HUES64 (cell line): ENCODE measurements at regions not wholly inside any gene's neighbourhood (a gene's known extent, or its start where the extent isn't known, plus 50 kb on each side); places are given as distances from the start of the nearest gene placed in this dataset.
"Not testable (repeated sequence)": the region's sequence is repeated elsewhere in the genome, so short reads cannot be mapped to it uniquely, and the experiment has no call there.

Experiments
- H3K27ac ChIP-seq: 2 replicates; pipeline ENCODE4 v1.7.0; 2013; ENCODE audit warnings: low read depth, low read length, inconsistent platforms
- H3K27me3 ChIP-seq: 2 replicates; pipeline ENCODE4 v1.6.1; 2013; ENCODE audit warnings: mild to moderate bottlenecking, low read length; ENCODE audit not compliant: insufficient read depth
- H3K36me3 ChIP-seq: 2 replicates; pipeline ENCODE4 v1.6.1; 2013; ENCODE audit warnings: mild to moderate bottlenecking, low read length; ENCODE audit not compliant: insufficient read depth
- H3K4me1 ChIP-seq: 2 replicates; pipeline ENCODE4 v1.6.1; 2013; ENCODE audit warnings: mild to moderate bottlenecking, low read length, moderate library complexity; ENCODE audit not compliant: insufficient read depth
- H3K4me3 ChIP-seq: 2 replicates; pipeline ENCODE4 v1.5.1; 2013; ENCODE audit warnings: mild to moderate bottlenecking, low read length, moderate library complexity
- H3K9ac ChIP-seq: 2 replicates; pipeline ENCODE4 v1.6.1; 2013; ENCODE audit warnings: mild to moderate bottlenecking, low read depth, low read length
- H3K9me3 ChIP-seq: 2 replicates; pipeline ENCODE4 v1.6.1; 2013; ENCODE audit warnings: low read depth, low read length; ENCODE audit not compliant: insufficient read depth
- WGBS: fragments of 150-250, 120-280 bp; methylation state at CpG from one replicate; pipeline ENCODE4 v1.1.7; 2013; ENCODE audit warnings: missing lambda C conversion rate; 5-methylcytosine and 5-hydroxymethylcytosine counted together

DNA sequence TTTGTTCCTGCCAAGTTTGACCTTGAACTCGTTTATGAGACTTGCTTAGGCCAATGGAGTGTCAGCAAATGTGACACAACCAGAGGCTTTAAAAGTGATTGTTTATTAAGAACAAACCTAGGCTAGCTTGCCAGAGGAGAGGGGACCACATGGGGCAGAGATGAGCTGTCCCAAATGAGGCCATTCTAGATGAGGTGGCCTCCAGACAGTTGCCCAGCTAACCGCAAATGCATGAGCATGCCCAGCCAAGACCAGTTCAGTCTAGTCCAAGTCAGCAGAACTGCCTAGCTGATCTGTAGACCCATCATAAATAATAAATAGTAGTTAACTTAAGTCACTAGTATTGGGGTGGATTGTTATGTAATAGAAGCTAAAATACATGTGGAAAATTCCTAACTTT is 172.8 kb upstream of the DYRK2 start:
- H3K4me1 ChIP-seq, result 0 out of 2 replicates have a peak, but pooled peaks cover 14% of the 10 kb centered on the region
- H3K27me3 ChIP-seq, result no peaks in the 10 kb centered on the region
- 85% methylated on average over 2 of the region's 2 CpGs for WGBS
- no peaks in the 10 kb centered on the region for H3K36me3 ChIP-seq
- no peak overlapping the region for H3K27ac ChIP-seq
- no peaks in the 10 kb centered on the region for H3K9me3 ChIP-seq
- no peak overlapping the region for H3K4me3 ChIP-seq
- H3K9ac ChIP-seq, result no peak overlapping the region

DNA sequence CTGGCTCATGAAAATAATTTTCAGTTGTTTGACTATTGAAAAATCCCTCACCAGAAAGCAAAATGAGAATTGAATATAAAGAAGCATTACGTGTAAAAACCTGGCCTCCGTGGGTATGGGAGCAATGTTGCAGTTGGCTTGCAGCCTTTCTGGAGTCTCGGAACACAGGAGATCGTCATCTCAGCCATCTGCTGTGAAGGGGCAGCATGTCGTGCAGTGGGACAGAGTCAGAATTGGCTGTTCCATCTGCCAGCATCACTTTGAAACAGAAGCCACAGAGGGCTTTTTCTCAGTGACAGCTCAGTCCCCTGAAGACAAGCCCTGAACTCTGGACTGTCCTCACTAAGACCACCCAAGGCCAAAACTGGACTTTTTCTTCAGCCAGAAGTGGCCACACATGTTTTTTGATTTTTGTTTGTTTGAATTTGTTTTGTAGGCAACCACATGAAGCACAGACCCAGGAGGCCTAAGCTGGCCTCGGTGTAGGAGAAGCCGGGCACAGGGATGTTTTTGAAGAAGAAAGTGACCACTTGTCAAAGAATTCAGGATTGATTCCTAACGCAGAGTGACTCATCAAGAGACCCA is 170.8 kb upstream of the DYRK2 start:
- H3K9me3 ChIP-seq, result no peaks in the 10 kb centered on the region
- H3K36me3 ChIP-seq, result no peaks in the 10 kb centered on the region
- H3K27ac ChIP-seq, result no peak overlapping the region
- H3K4me3 ChIP-seq, result no peak overlapping the region
- WGBS, result 86% methylated on average over 8 of the region's 8 CpGs
- no peak overlapping the region for H3K9ac ChIP-seq
- no peaks in the 10 kb centered on the region for H3K27me3 ChIP-seq
- H3K4me1 ChIP-seq, result 0 out of 2 replicates have a peak, but pooled peaks cover 14% of the 10 kb centered on the region

DNA sequence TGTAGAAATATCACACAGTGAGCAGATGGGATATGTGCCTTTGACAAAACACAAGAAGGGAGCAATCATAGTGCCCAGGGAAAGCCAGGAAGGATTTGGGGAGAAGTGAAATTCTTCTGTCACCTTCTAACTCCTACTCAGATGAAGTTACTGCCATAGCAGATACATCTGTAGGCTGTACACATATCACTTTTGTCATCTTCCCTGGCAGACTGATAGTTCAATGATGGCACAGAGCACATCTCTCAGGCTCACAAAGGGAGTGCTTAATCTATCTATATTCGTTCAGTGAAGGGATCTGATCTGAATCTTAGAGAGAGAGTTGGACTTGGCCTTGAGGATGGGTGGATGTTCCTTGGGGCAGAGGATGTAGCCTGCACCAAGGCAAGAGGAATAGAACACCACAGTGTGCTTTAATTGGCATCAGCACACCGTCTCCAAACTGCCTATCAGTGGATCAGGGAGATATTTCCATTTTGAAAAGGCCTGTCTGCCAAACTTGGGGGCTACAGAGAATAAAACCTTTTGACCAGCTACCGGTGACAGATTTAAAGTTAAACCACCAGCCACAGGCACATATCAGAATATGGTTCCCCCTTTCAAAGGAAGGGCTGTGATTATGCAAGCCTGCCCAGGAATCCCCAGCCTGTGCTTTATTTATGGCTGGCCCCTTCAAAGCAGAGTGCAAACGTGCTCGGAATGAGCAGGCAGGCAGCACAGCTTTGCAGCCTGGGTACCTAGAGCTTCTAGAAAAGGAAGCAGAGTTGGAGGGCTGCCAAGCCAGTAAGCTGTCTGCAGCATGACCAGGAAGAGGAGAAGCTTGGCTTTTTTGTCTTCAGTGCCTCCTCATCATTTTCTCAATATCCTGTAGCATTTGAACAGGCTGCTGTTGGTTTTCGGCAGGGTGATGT is 165.5 kb upstream of the DYRK2 start:
- Histone ChIP-seq H3K9me3 (peaks cover 6% of the 10 kb centered on the region), H3K36me3 (no peaks in the 10 kb centered on the region), H3K4me1 (0 out of 2 replicates have a peak, but pooled peaks cover 5% of the 10 kb centered on the region), H3K27me3 (no peaks in the 10 kb centered on the region), H3K27ac (no peak overlapping the region), H3K4me3 (no peak overlapping the region), H3K9ac (no peak overlapping the region; the same call in 1 of the 2 replicates)
- WGBS, result 78% methylated on average over 5 of the region's 6 CpGs

DNA sequence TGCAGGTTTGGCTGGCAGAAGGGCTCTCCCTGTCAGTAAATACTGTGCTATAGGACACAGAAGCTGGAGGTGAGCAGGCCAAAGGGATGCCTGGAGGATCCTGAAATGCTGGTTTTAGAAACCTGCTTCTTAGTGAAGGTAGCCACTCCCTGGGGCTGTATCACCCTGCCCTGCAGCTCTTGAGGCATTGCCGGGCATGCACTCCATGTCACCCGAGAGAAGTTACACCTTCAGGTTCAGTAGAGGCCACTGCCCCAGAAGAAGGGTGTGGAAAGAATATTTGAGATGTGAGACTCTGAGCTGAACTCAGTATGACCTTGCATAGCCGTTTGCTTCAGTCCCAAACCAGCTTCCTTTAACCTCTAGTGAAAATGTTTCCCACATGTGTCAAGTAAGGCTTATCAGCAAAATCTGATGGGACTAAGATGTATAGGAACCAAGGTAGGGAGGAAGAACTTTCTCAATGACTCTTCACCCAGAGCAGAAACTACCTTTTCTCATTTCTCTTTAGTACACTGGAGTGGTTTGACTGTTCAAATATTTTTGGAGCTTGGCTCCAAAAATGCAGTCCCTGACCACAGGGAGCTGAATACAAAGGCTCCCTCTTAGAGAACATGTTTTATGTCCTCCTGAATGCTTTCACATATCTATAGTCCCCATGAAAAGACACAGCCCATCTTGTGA is 164.5 kb upstream of the DYRK2 start:
- WGBS, result 93% methylated on average over 3 of the region's 3 CpGs
- Histone ChIP-seq H3K27ac (no peak overlapping the region), H3K4me3 (no peak overlapping the region), H3K9ac (no peak overlapping the region), H3K4me1 (no peaks in the 10 kb centered on the region), H3K9me3 (peaks cover 15% of the 10 kb centered on the region), H3K36me3 (no peaks in the 10 kb centered on the region), H3K27me3 (no peaks in the 10 kb centered on the region)

DNA sequence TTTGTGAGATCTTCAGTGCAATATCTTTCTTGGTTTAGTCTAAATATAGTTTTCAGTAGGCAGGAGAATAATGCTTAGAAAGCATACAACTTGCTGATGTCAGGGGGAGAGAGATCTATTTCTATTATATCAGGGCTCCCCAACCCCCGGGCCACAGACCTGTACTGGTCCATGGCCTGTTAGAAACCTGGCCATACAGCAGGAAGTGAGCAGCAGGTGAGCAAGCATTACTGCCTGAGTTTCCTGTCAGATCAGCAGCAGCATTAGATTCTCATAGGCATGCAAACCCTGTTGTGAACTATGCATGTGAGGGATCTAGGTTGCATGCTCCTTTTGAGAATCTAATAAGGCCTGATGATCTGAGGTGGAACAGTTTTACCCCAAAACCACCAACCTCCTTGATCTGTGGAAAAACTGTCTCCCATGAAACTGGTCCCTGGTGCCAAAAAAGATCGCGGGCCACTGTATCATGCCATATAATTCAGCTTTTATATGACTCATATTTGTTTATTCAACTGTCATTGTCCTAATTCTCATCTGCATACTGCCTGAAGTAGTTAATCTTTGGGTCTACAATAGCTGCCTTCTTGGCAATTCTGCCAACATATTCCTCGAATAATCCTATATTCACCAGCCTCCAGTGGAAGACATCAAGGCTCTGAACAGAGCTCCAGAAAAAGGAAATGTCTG is 163.6 kb upstream of the DYRK2 start:
- Histone ChIP-seq H3K4me1 (no peaks in the 10 kb centered on the region), H3K36me3 (no peaks in the 10 kb centered on the region), H3K27ac (no peak overlapping the region), H3K9ac (no peak overlapping the region), H3K27me3 (no peaks in the 10 kb centered on the region), H3K4me3 (no peak overlapping the region), H3K9me3 (peaks cover 22% of the 10 kb centered on the region)
- 97% methylated on average over 4 of the region's 4 CpGs for WGBS

DNA sequence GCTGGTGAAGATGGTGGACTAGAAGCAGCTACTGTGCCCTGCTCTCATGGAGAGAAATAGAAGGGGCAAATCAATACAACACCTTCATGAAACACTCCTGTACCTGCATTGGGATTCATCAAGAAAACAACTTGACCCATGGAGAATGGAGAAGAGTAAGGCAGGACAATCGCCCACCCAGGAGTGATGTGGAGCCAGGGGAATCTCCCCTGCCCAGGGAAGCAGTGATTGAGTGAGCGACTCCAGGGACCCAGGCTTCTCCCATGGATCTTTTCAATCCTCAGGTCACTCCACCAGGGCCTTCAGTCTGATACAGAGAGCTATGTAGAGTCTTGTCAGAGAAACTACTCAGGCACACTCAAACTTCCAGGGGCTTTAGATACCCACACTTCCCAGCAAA is 161.9 kb upstream of the DYRK2 start:
- H3K4me3 ChIP-seq, result no peak overlapping the region
- H3K4me1 ChIP-seq, result no peaks in the 10 kb centered on the region
- no peaks in the 10 kb centered on the region for H3K36me3 ChIP-seq
- H3K9ac ChIP-seq, result no peak overlapping the region
- no peaks in the 10 kb centered on the region for H3K27me3 ChIP-seq
- H3K27ac ChIP-seq, result no peak overlapping the region
- WGBS, result 94% methylated on average over 2 of the region's 2 CpGs
- H3K9me3 ChIP-seq, result peaks cover 36% of the 10 kb centered on the region

DNA sequence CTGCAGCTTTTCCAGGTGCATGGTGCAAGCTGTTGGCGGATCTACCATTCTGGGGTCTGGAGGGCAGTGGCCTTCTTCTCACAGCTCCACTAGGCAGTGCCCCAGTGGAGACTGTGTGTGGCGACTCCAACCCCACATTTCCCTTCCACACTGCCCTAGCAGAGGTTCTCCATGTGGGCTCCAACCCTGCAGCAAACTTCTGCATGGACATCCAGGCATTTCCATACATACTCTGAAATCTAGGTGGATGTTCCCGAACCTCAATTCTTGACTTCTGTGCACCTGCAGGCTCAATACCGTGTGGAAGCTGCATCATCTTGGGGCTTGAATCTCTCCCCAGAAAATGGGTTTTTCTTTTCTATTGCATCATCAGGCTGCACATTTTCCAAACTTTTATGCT is 160.2 kb upstream of the DYRK2 start:
- not testable (repeated sequence) for H3K27ac ChIP-seq, H3K9ac ChIP-seq, H3K36me3 ChIP-seq, H3K4me3 ChIP-seq, H3K4me1 ChIP-seq, H3K27me3 ChIP-seq
- peaks cover 37% of the 10 kb centered on the region for H3K9me3 ChIP-seq
- WGBS, result 95% methylated on average over 4 of the region's 4 CpGs

DNA sequence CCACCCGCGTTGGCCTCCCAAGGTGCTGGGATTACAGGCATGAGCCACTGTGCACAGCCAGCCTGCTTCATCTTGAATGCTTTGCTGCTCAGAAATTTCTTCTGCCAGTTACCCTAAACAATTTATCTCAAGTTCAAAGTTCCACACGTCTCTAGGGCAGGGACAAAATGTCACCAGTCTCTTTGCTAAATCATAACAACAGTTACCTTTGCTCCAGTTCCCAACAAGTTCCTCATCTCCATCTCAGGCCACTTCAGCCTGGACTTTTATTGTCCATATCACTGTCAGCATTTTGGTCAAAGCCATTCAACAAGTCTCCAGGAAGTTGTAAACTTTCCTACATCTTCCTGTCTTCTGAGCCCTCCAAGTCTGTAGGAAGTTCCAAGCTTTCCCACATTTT is 159.5 kb upstream of the DYRK2 start:
- Histone ChIP-seq H3K27me3 (no peaks in the 10 kb centered on the region), H3K27ac (no peak overlapping the region), H3K4me3 (no peak overlapping the region), H3K4me1 (no peaks in the 10 kb centered on the region), H3K9ac (no peak overlapping the region), H3K36me3 (no peaks in the 10 kb centered on the region), H3K9me3 (peaks cover 37% of the 10 kb centered on the region)
- 92% methylated on average over 3 of the region's 3 CpGs for WGBS

DNA sequence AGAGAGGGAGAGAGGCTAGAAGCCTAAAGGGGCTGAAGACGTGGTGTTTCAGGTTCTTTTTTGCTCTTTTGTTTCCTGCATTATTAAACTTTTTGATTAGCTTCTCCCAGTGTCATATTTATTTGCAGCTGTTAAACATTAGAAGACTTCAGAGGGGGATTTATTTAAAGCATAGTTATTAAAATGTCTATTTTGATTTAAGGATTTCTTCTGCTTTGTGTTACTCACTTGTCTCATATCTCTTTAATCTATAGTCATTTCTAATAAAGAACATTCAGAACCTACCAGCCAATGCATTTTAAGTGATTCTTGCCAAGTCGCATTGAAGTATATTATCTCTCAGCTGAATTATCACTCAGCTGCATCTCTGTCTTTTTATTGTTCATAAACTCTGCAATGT is 152.0 kb upstream of the DYRK2 start:
- Histone ChIP-seq H3K27ac (no peak overlapping the region), H3K9ac (no peak overlapping the region), H3K36me3 (no peaks in the 10 kb centered on the region), H3K4me1 (no peaks in the 10 kb centered on the region), H3K9me3 (peaks cover 3% of the 10 kb centered on the region; the same call in 1 of the 2 replicates), H3K4me3 (no peak overlapping the region), H3K27me3 (no peaks in the 10 kb centered on the region)
- WGBS, result 90% methylated on average over 2 of the region's 2 CpGs

DNA sequence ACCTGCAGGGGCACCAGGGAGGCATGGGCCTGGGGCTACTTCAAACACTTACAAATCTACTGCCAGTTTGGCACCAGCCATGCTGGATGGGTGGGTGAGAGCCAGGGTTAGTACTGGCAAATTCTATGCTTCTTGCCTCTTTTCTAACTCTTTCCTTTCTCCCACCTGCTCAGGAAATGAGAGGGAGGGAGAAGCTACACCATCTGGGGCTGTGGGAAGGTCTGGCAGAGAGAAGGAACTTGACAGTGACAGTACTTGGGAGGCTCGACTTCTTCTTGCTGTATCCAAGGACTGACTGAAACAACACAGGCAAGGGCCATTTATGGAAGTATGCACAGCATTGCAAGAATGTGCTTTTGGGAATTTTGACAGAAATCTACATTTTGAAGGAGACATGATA is 149.6 kb upstream of the DYRK2 start:
- H3K4me1 ChIP-seq, result no peaks in the 10 kb centered on the region
- no peaks in the 10 kb centered on the region for H3K9me3 ChIP-seq
- H3K9ac ChIP-seq, result no peak overlapping the region
- H3K36me3 ChIP-seq, result no peaks in the 10 kb centered on the region
- H3K27me3 ChIP-seq, result no peaks in the 10 kb centered on the region
- 98% methylated on average over 1 of the region's 1 CpG for WGBS
- no peak overlapping the region for H3K27ac ChIP-seq
- H3K4me3 ChIP-seq, result no peak overlapping the region

DNA sequence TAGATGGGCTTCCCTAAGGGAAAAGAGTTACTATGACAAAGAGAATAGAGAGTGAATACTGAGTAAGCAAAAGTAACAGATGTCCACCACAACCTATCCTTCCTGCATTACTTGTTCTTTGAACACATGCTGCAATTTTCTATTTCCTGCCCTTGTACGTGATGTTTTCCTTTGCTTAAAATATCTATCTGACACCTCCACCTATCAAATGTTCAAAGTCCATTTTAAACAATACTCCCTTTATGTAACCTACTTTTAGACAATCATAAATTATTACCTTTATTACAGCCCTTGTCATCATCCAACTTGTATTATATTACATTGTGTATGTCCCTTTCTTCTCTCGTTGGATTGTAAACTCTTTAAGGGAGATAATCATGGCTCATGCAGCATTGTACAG is 147.2 kb upstream of the DYRK2 start:
- H3K36me3 ChIP-seq, result no peaks in the 10 kb centered on the region
- H3K9ac ChIP-seq, result no peak overlapping the region
- H3K4me3 ChIP-seq, result no peak overlapping the region
- peaks cover 4% of the 10 kb centered on the region for H3K4me1 ChIP-seq
- WGBS, result 89% methylated on average over 2 of the region's 2 CpGs
- no peak overlapping the region for H3K27ac ChIP-seq
- no peaks in the 10 kb centered on the region for H3K27me3 ChIP-seq
- no peaks in the 10 kb centered on the region for H3K9me3 ChIP-seq
